ENCODE measurements at regions not wholly inside any gene's neighbourhood (a gene's known extent, or its start where the extent isn't known, plus 50 kb on each side); places are given as distances from the start of the nearest gene placed in this dataset.

DNA sequence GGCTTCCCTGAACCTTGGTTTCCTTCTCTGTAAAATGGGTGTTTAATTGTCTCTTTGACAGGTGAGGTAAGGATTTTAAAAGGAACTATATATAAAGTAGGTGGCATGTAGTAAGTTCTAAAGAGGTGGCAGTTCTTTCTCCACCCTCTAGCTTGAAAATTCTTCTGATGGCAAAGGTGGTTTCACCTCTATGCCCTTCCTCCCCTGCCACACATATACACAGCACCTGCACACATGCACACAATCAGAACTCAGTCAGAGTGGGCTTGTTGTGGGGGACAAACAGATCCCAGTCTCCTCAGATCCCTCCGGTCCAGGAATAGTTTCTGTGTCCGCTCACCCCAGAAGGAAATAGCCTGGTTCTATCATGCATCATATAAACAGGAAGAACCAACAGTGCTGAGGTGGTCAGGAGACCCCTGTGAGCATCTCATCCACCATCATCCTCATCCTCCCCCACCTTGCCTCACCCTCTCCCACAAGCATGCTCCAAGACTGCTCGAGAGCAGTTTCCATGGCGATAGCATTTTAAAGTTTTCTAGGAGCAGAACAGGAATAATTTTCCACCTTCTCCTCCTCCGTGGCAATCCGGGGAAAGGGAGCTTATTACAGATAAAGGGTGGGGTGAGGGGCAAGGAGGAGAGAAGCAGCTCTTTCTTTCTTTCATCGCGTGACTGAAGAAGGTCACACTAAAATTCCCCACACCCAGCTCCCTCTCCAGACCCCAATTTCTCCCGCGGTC lies 123.6 kb downstream of the CHST1 start:
- no peaks in the 10 kb centered on the region for H3K27me3 ChIP-seq (ENCODE audit: control insufficient read depth, insufficient read depth, low read length)
- TF ChIP-seq, protein P1, sequence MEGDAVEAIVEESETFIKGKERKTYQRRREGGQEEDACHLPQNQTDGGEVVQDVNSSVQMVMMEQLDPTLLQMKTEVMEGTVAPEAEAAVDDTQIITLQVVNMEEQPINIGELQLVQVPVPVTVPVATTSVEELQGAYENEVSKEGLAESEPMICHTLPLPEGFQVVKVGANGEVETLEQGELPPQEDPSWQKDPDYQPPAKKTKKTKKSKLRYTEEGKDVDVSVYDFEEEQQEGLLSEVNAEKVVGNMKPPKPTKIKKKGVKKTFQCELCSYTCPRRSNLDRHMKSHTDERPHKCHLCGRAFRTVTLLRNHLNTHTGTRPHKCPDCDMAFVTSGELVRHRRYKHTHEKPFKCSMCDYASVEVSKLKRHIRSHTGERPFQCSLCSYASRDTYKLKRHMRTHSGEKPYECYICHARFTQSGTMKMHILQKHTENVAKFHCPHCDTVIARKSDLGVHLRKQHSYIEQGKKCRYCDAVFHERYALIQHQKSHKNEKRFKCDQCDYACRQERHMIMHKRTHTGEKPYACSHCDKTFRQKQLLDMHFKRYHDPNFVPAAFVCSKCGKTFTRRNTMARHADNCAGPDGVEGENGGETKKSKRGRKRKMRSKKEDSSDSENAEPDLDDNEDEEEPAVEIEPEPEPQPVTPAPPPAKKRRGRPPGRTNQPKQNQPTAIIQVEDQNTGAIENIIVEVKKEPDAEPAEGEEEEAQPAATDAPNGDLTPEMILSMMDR (IDR thresholded peaks at IDR 0.05; ENCODE audit: insufficient read depth, low read length, poor library complexity, severe bottlenecking): no peak
- no peak for DNase-seq (ENCODE audit: low read depth)
- no peak overlapping the region for H3K4me3 ChIP-seq (ENCODE audit: low read depth, low read length)
- H3K36me3 ChIP-seq (ENCODE audit: control insufficient read depth, insufficient read depth, low read length): no peaks in the 10 kb centered on the region

DNA sequence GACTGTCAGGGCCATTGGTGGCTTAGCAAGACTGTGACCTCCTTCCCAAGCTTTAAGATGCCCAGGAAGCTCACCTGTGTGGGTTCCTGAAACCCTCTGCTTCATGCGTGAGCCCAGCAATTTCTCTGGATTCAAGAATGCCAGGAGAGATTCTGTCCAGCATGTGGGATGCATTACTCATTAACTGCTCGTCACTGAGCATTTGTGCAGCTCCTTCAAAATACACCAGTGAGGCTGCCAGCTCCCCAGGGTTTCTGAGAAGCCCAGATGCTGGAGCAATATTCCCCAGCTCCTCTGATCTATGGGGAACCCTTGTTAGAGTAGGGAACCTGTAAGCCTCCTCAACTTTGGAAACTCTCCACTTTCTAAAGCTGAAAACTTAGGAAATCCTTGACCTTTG lies 126.5 kb downstream of the CHST1 start:
- H3K4me3 ChIP-seq (ENCODE audit: low read depth, low read length): no peak overlapping the region
- H3K36me3 ChIP-seq (ENCODE audit: control insufficient read depth, insufficient read depth, low read length): no peaks in the 10 kb centered on the region
- no peaks in the 10 kb centered on the region for H3K27me3 ChIP-seq (ENCODE audit: control insufficient read depth, insufficient read depth, low read length)
- DNase-seq (ENCODE audit: low read depth): no peak
- TF ChIP-seq, protein P1 (IDR thresholded peaks at IDR 0.05; ENCODE audit: insufficient read depth, low read length, poor library complexity, severe bottlenecking): no peak

DNA sequence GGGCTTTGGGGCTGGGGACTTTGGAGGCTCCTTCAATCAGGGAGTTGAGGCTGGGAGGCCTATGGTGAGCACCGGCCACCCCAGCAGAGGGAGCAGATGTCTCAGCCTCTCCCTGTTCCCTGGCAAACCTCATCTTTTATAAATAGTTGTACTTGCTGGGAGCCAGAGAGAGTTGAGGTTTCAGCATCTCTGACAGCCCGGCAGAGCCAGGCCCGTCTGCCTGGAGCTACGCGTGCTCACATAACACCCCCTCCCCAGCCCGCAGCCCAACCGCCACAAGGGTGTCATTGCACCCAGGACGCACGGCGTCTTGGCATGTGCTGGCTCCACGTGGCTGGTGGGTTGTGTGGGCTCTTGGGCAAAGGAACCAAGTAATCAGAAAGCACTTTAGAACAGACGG lies 127.1 kb downstream of the CHST1 start:
- no peak for DNase-seq (ENCODE audit: low read depth)
- no peaks in the 10 kb centered on the region for H3K36me3 ChIP-seq (ENCODE audit: control insufficient read depth, insufficient read depth, low read length)
- H3K27me3 ChIP-seq (ENCODE audit: control insufficient read depth, insufficient read depth, low read length): no peaks in the 10 kb centered on the region
- no peak overlapping the region for H3K4me3 ChIP-seq (ENCODE audit: low read depth, low read length)
- TF ChIP-seq, protein P1 (IDR thresholded peaks at IDR 0.05; ENCODE audit: insufficient read depth, low read length, poor library complexity, severe bottlenecking): no peak

DNA sequence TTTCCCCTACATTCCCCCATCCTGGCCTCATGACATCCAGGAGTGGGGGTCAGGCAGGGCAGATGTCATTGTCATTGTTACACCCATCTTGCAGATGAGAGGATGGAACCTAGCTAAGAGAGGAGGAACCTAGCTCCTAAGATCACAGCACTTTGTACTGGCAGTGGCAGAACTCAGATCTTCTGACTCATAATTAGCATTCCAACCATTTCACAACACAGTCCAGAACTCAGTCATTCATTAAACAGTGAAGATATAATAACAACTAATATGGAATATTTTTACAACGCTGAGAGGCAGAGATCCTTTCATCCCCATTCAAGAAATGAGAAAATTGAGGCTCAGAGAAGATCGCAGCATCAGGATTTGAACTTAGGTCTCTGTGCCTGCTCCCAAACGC lies 127.8 kb downstream of the CHST1 start:
- Histone ChIP-seq H3K4me3 (ENCODE audit: low read depth, low read length) (no peak overlapping the region), H3K36me3 (ENCODE audit: control insufficient read depth, insufficient read depth, low read length) (no peaks in the 10 kb centered on the region), H3K27me3 (ENCODE audit: control insufficient read depth, insufficient read depth, low read length) (no peaks in the 10 kb centered on the region)
- TF ChIP-seq, protein P1 (IDR thresholded peaks at IDR 0.05; ENCODE audit: insufficient read depth, low read length, poor library complexity, severe bottlenecking): no peak
- DNase-seq (ENCODE audit: low read depth): no peak

DNA sequence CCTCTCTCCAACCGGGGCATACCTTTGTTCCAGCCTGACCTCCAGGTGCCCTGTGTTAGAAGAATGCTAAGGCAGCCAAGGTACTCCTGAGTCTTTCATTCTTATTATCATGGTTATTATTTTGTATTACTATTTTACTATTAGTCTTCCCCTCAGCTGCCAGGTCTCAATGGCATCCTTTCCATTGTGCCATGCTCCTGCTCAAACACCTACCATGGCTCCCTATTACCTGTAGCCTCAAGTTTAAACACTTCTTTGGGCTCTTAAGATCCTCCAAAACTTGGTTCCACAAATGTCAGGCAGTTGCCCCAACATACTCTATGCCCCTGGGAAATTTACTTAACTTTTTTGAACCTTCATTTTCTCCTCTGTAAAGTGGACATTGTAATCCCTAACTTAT lies 130.4 kb downstream of the CHST1 start:
- H3K36me3 ChIP-seq (ENCODE audit: control insufficient read depth, insufficient read depth, low read length): no peaks in the 10 kb centered on the region
- DNase-seq (ENCODE audit: low read depth): no peak
- no peak overlapping the region for H3K4me3 ChIP-seq (ENCODE audit: low read depth, low read length)
- H3K27me3 ChIP-seq (ENCODE audit: control insufficient read depth, insufficient read depth, low read length): no peaks in the 10 kb centered on the region
- TF ChIP-seq, protein P1 (IDR thresholded peaks at IDR 0.05; ENCODE audit: insufficient read depth, low read length, poor library complexity, severe bottlenecking): no peak

DNA sequence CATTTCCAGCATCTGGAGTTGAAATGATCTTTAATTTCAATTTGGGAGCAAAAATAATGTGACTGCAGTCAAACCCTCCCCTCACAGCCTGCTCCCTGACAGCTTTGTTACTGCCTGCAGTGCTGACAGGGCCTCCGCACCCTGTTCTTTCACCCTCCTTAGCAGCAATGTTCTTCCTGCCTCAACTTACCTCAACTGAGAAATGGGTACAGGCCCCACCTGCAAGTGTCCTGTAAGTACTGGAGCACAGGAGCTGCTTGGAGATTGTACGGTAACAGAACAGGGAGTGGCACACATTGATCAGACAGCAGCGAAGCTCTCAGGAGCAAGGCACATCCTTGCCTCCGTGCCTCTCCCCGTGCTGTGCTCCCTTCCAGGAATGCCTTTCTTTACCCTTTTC lies 131.3 kb downstream of the CHST1 start:
- no peaks in the 10 kb centered on the region for H3K27me3 ChIP-seq (ENCODE audit: control insufficient read depth, insufficient read depth, low read length)
- no peak overlapping the region for H3K4me3 ChIP-seq (ENCODE audit: low read depth, low read length)
- H3K36me3 ChIP-seq (ENCODE audit: control insufficient read depth, insufficient read depth, low read length): no peaks in the 10 kb centered on the region
- DNase-seq (ENCODE audit: low read depth): no peak
- TF ChIP-seq, protein P1 (IDR thresholded peaks at IDR 0.05; ENCODE audit: insufficient read depth, low read length, poor library complexity, severe bottlenecking): no peak
